Panc1 (cell line): ENCODE measurements at regions not wholly inside any gene's neighbourhood (a gene's known extent, or its start where the extent isn't known, plus 50 kb on each side); places are given as distances from the start of the nearest gene placed in this dataset.
"Not testable (repeated sequence)": the region's sequence is repeated elsewhere in the genome, so short reads cannot be mapped to it uniquely, and the experiment has no call there.

Experiments used
- ATAC-seq: fragments of 200-7000 bp; cut with Tn5 transposase; 2 replicates; pipeline ENCODE4 v1.9.1; 2020; ENCODE audit warnings: mild to moderate bottlenecking, moderate library complexity
- BruUV-seq: library from RNA; stranded (reverse); fragments of 400-500 nt; replicated peaks from 2 replicates; lab custom pipeline; 2021; lab: Mats Ljungman, UMichigan
- CTCF ChIA-PET: fragments of 300-600 bp; sonication (Branson Sonifier 250); formaldehyde crosslinking; loops from one replicate; lab custom pipeline; 2022; ENCODE audit warnings: antibody characterized with exemption; lab: Charles Lee
- POLR2A ChIA-PET: fragments of 300-600 bp; sonication (Branson Sonifier 250); formaldehyde crosslinking; loops from one replicate; lab custom pipeline; 2022; ENCODE audit warnings: antibody characterized with exemption; lab: Charles Lee
- DNase-seq: peaks from one replicate; pipeline ENCODE4 v3.0.0-alpha.2; 2010; ENCODE audit warnings: low read depth, low spot score
- H3K27ac ChIP-seq: 2 replicates; pipeline ENCODE4 v1.5.1; 2011; ENCODE audit warnings: mild to moderate bottlenecking, low read length, inconsistent platforms
- H3K27me3 ChIP-seq: fragments of 200-500 bp; sonication (Bioruptor generic); 2 replicates; pipeline ENCODE4 v1.6.0; 2014; ENCODE audit warnings: low read length, inconsistent platforms; ENCODE audit not compliant: control insufficient read depth, insufficient read depth
- H3K36me3 ChIP-seq: fragments of 200-500 bp; sonication (Bioruptor generic); 2 replicates; pipeline ENCODE4 v1.5.1; 2014; ENCODE audit warnings: inconsistent platforms, mild to moderate bottlenecking, low read length, moderate library complexity; ENCODE audit not compliant: control insufficient read depth, insufficient read depth
- H3K4me1 ChIP-seq: 2 replicates; pipeline ENCODE4 v1.5.1; 2011; ENCODE audit warnings: inconsistent platforms, mild to moderate bottlenecking, low read length, moderate library complexity; ENCODE audit not compliant: control insufficient read depth, insufficient read depth
- H3K4me3 ChIP-seq, 2 experiments: 2 replicates each; pipeline ENCODE4 v1.5.1; 2011 to 2012; ENCODE audit warnings: low read depth in 2 of 2, low read length in 2 of 2, mild to moderate bottlenecking in 2 of 2, inconsistent platforms in 1 of 2, moderate library complexity in 1 of 2
- H3K9me3 ChIP-seq: fragments of 200-500 bp; sonication (Bioruptor generic); 2 replicates; pipeline ENCODE4 v1.5.1; 2014; ENCODE audit warnings: low read depth, mild to moderate bottlenecking, inconsistent platforms, low read length, moderate library complexity; ENCODE audit not compliant: control insufficient read depth, insufficient read depth
- CTCF ChIP-seq: fragments of 450-650 bp; IDR thresholded peaks from 2 replicates; pipeline ENCODE4 v1.5.1; 2017; ENCODE audit warnings: mild to moderate bottlenecking
- POLR2AphosphoS5 ChIP-seq: IDR thresholded peaks from 2 replicates; pipeline ENCODE4 v1.6.1; 2012; ENCODE audit warnings: mild to moderate bottlenecking, low read depth, low read length, moderate library complexity
- REST ChIP-seq, 2 experiments: IDR thresholded peaks; 2 replicates each; pipeline ENCODE4 v1.6.1; 2011 to 2012; ENCODE audit warnings: low read depth in 2 of 2, control low read depth in 1 of 2, low read length in 1 of 2, mild to moderate bottlenecking in 1 of 2, moderate library complexity in 1 of 2; ENCODE audit not compliant: insufficient read depth in 1 of 2
- SIN3A ChIP-seq: IDR thresholded peaks from 2 replicates; pipeline ENCODE4 v1.6.1; 2012; ENCODE audit warnings: low read depth, mild to moderate bottlenecking, low read length, moderate library complexity, borderline replicate concordance; ENCODE audit not compliant: insufficient read depth
- TCF7L2 ChIP-seq: IDR thresholded peaks from 2 replicates; pipeline ENCODE4 v1.6.1; 2011; ENCODE audit warnings: mild to moderate bottlenecking, low read depth, low read length, inconsistent platforms
- in situ Hi-C: cut with HindIII; loops from 2 replicates; pipeline ENCODE4 v1.10.0; 2016; ENCODE audit warnings: low sequenced_read_pairs, low pct_unique_long_range_greater_than_20kb
- intact Hi-C: fragments of 100-400 bp; cut with micrococcal nuclease; formaldehyde crosslinking; loops from one replicate; pipeline ENCODE4 v1.10.0; 2022; ENCODE audit not compliant: unreplicated experiment

- H3K4me1 ChIP-seq, intact Hi-C loops, H3K4me3 ChIP-seq, H3K9me3 ChIP-seq, POLR2A ChIA-PET, ATAC-seq, H3K36me3 ChIP-seq, DNase-seq, H3K27ac ChIP-seq, CTCF ChIA-PET, H3K27me3 ChIP-seq, BruUV-seq: not testable (repeated sequence)
- in situ Hi-C loops, result loop anchor here (25.0 kb wide), 1 partner anchor 92 kb away; no protein-coding TSS in a partner anchor
Observed at GRCh38 chr3:172579753-172580152, 56.5 kb upstream of the TNFSF10 start.

GRCh38 chr3:172578714-172579113 is 55.5 kb upstream of the TNFSF10 start:
- intact Hi-C loops, H3K4me3 ChIP-seq, H3K9me3 ChIP-seq, H3K36me3 ChIP-seq, DNase-seq, H3K27me3 ChIP-seq, H3K27ac ChIP-seq, H3K4me1 ChIP-seq, BruUV-seq, ATAC-seq, CTCF ChIA-PET, POLR2A ChIA-PET: not testable (repeated sequence)
- in situ Hi-C loops, result loop anchor here (25.0 kb wide), 1 partner anchor 91 kb away; no protein-coding TSS in a partner anchor

- in situ Hi-C loops, result loop anchor here (25.0 kb wide), 1 partner anchor 91 kb away; no protein-coding TSS in a partner anchor
- CTCF ChIA-PET, result no interaction called here
- H3K4me3 ChIP-seq, result no peak overlapping the region
Observed at GRCh38 chr3:172577987-172578570, 54.8 kb upstream of the TNFSF10 start.

More at GRCh38 chr3:172577987-172578570, 54.8 kb upstream of the TNFSF10 start:
- BruUV-seq, result no TSS peak
- Histone ChIP-seq H3K27me3 (no peaks in the 10 kb centered on the region), H3K4me1 (no peaks in the 10 kb centered on the region), H3K27ac (no peak overlapping the region), H3K9me3 (no peaks in the 10 kb centered on the region), H3K36me3 (no peaks in the 10 kb centered on the region)
- TF ChIP-seq REST (IDR thresholded peaks at IDR 0.05; ENCODE audit: insufficient read depth in 1 of 2, low read depth in 2 of 2, low read length in 1 of 2) (no peak), SIN3A (no peak), POLR2AphosphoS5 (no peak), CTCF (no peak), TCF7L2 (no peak)
- ATAC-seq (no peak), DNase-seq (no peak)
- POLR2A ChIA-PET, result no interaction called here
- intact Hi-C loops, result no loop called here
